SK-N-SH treated with all-trans-retinoic acid at 6 μM for 48 hours (cell line): ENCODE measurements at regions not wholly inside any gene's neighbourhood (a gene's known extent, or its start where the extent isn't known, plus 50 kb on each side); places are given as distances from the start of the nearest gene placed in this dataset.

Source experiments
- ATAC-seq: fragments of 200-7000 bp; cut with Tn5 transposase; 3 replicates; pipeline ENCODE4 v1.9.1; 2020; ENCODE audit warnings: mild to moderate bottlenecking, moderate library complexity
- ARNTL ChIP-seq: fragments of 450-650 bp; formaldehyde crosslinking; IDR thresholded peaks from 2 replicates; pipeline ENCODE4 v1.5.0; 2020; ENCODE audit warnings: low read depth, mild to moderate bottlenecking, moderate library complexity, borderline replicate concordance
- BACH2 ChIP-seq: fragments of 250-450 bp; sonication (Bioruptor Pico); IDR thresholded peaks from 2 replicates; pipeline ENCODE4 v1.9.0; 2021; ENCODE audit warnings: mild to moderate bottlenecking, borderline replicate concordance
- CREB5 ChIP-seq: fragments of 250-450 bp; sonication (Bioruptor Pico); IDR thresholded peaks from 2 replicates; pipeline ENCODE4 v1.5.1; 2020; ENCODE audit warnings: low read depth, mild to moderate bottlenecking, moderate library complexity
- CSDC2 ChIP-seq: fragments of 250-450 bp; sonication (Bioruptor Pico); IDR thresholded peaks from 2 replicates; pipeline ENCODE4 v1.5.0; 2020; ENCODE audit warnings: mild to moderate bottlenecking, moderate library complexity
- CSRNP3 ChIP-seq: fragments of 250-450 bp; sonication (Bioruptor Pico); IDR thresholded peaks from 2 replicates; pipeline ENCODE4 v1.5.1; 2021; ENCODE audit warnings: mild to moderate bottlenecking, moderate library complexity
- ESRRG ChIP-seq: fragments of 250-450 bp; sonication (Bioruptor Pico); IDR thresholded peaks from 2 replicates; pipeline ENCODE4 v1.6.1; 2021; ENCODE audit warnings: mild to moderate bottlenecking
- GLIS3 ChIP-seq: fragments of 250-450 bp; sonication (Bioruptor Pico); IDR thresholded peaks from 2 replicates; pipeline ENCODE4 v1.5.0; 2020; ENCODE audit warnings: mild to moderate bottlenecking, moderate library complexity
- ISL1 ChIP-seq: fragments of 250-450 bp; sonication (Bioruptor Pico); IDR thresholded peaks from 2 replicates; pipeline ENCODE4 v2.1.2; 2022; ENCODE audit warnings: mild to moderate bottlenecking, moderate library complexity
- PATZ1 ChIP-seq: fragments of 250-450 bp; sonication (Bioruptor Pico); IDR thresholded peaks from 2 replicates; pipeline ENCODE4 v1.8.0; 2020; ENCODE audit warnings: mild to moderate bottlenecking, moderate library complexity, borderline replicate concordance
- POU6F1 ChIP-seq: fragments of 250-450 bp; sonication (Bioruptor Pico); IDR thresholded peaks from 2 replicates; pipeline ENCODE4 v1.8.0; 2021; ENCODE audit warnings: low read depth, mild to moderate bottlenecking, moderate library complexity, borderline replicate concordance
- PPARA ChIP-seq: fragments of 250-450 bp; sonication (Bioruptor Pico); IDR thresholded peaks from 2 replicates; pipeline ENCODE4 v1.5.0; 2020; ENCODE audit warnings: mild to moderate bottlenecking, borderline replicate concordance
- SNAI2 ChIP-seq: fragments of 250-450 bp; sonication (Bioruptor Pico); IDR thresholded peaks from 2 replicates; pipeline ENCODE4 v1.5.0; 2020; ENCODE audit warnings: mild to moderate bottlenecking, moderate library complexity
- TCF4 ChIP-seq: fragments of 250-450 bp; sonication (Bioruptor Pico); IDR thresholded peaks from 2 replicates; pipeline ENCODE4 v1.8.0; 2021; ENCODE audit warnings: mild to moderate bottlenecking, moderate library complexity, borderline replicate concordance
- TOX ChIP-seq: fragments of 250-450 bp; sonication (Bioruptor Pico); IDR thresholded peaks from 2 replicates; pipeline ENCODE4 v1.8.0; 2021; ENCODE audit warnings: mild to moderate bottlenecking, moderate library complexity, borderline replicate concordance
- TSHZ2 ChIP-seq: fragments of 250-450 bp; sonication (Bioruptor Pico); IDR thresholded peaks from 2 replicates; pipeline ENCODE4 v1.5.0; 2020; ENCODE audit warnings: mild to moderate bottlenecking, moderate library complexity
- ZC3H10 ChIP-seq: fragments of 250-450 bp; sonication (Bioruptor Pico); IDR thresholded peaks from 2 replicates; pipeline ENCODE4 v1.5.1; 2021; ENCODE audit warnings: mild to moderate bottlenecking, moderate library complexity
- ZFP3 ChIP-seq: fragments of 250-450 bp; sonication (Bioruptor Pico); IDR thresholded peaks from 2 replicates; pipeline ENCODE4 v1.5.0; 2020; ENCODE audit warnings: mild to moderate bottlenecking, moderate library complexity
- ZFP30 ChIP-seq: fragments of 450-650 bp; formaldehyde crosslinking; IDR thresholded peaks from 2 replicates; pipeline ENCODE4 v1.5.0; 2022; ENCODE audit warnings: mild to moderate bottlenecking, moderate library complexity
- ZNF565 ChIP-seq: fragments of 450-650 bp; formaldehyde crosslinking; conservative IDR thresholded peaks from 2 replicates; pipeline ENCODE4 v1.5.0; 2020; ENCODE audit warnings: low read depth, mild to moderate bottlenecking, moderate library complexity
- ZNF70 ChIP-seq: fragments of 450-650 bp; formaldehyde crosslinking; IDR thresholded peaks from 2 replicates; pipeline ENCODE4 v1.5.0; 2020; ENCODE audit warnings: mild to moderate bottlenecking, moderate library complexity
- ZNF8 ChIP-seq: fragments of 450-650 bp; formaldehyde crosslinking; IDR thresholded peaks from 2 replicates; pipeline ENCODE4 v1.5.0; 2020; ENCODE audit warnings: mild to moderate bottlenecking, moderate library complexity

GRCh38 chr13:91219201-91219600 lies 128.3 kb upstream of the MIR17HG start:
- no peak for TF ChIP-seq GLIS3 (CRISPR knock-in tag)
- TF ChIP-seq BACH2 (CRISPR knock-in tag): no peak
- TF ChIP-seq TCF4 (CRISPR knock-in tag): no peak
- TF ChIP-seq ZNF565: no peak
- TF ChIP-seq ZFP3: no peak
- no peak for TF ChIP-seq ARNTL (CRISPR knock-in tag)
- TF ChIP-seq CSDC2 (CRISPR knock-in tag): no peak
- no peak for TF ChIP-seq PATZ1 (CRISPR knock-in tag)
- TF ChIP-seq TOX (CRISPR knock-in tag): no peak
- no peak for TF ChIP-seq ESRRG (CRISPR knock-in tag)
- no peak for TF ChIP-seq ZNF70
- TF ChIP-seq SNAI2 (CRISPR knock-in tag): no peak
- no peak for TF ChIP-seq ZNF8 (CRISPR knock-in tag)
- no peak for TF ChIP-seq ZFP30 (CRISPR knock-in tag)
- no peak for TF ChIP-seq TSHZ2 (CRISPR knock-in tag)
- TF ChIP-seq ZC3H10 (CRISPR knock-in tag): no peak
- no peak for TF ChIP-seq CSRNP3
- no peak for TF ChIP-seq PPARA (CRISPR knock-in tag)
- ATAC-seq: no peak

GRCh38 chr13:91220872-91221271 lies 126.6 kb upstream of the MIR17HG start:
- TF ChIP-seq SNAI2 (CRISPR knock-in tag): no peak
- TF ChIP-seq ZFP3: no peak
- no peak for TF ChIP-seq ZNF565
- no peak for TF ChIP-seq POU6F1
- no peak for TF ChIP-seq ZFP30 (CRISPR knock-in tag)
- TF ChIP-seq CREB5: no peak
- TF ChIP-seq ISL1 (CRISPR knock-in tag): no peak
- TF ChIP-seq TSHZ2 (CRISPR knock-in tag): no peak
- TF ChIP-seq ZNF8 (CRISPR knock-in tag): no peak
- no peak for TF ChIP-seq PPARA (CRISPR knock-in tag)
- TF ChIP-seq ESRRG (CRISPR knock-in tag): no peak
- no peak for TF ChIP-seq GLIS3 (CRISPR knock-in tag)
- TF ChIP-seq ZNF70: no peak
- no peak for TF ChIP-seq ZC3H10 (CRISPR knock-in tag)
- TF ChIP-seq BACH2 (CRISPR knock-in tag): no peak
- TF ChIP-seq, all 23 proteins: peak for 0
- ATAC-seq: no peak
